ENCODE measurements at regions not wholly inside any gene's neighbourhood (a gene's known extent, or its start where the extent isn't known, plus 50 kb on each side); places are given as distances from the start of the nearest gene placed in this dataset.

- H3K4me1 ChIP-seq (ENCODE audit: control insufficient read depth in 1 of 2, insufficient read depth in 2 of 2, low read length in 2 of 2) = no peaks in the 10 kb centered on the region
- no peak overlapping the region for H3K4me3 ChIP-seq (ENCODE audit: low read depth in 1 of 2, low read length in 2 of 2)
These were observed 295.7 kb downstream of the CHRM3 start for GRCh38 chr1:239682046-239682445.

GRCh38 chr1:239682960-239683359 is 296.6 kb downstream of the CHRM3 start:
- Histone ChIP-seq H3K27ac (ENCODE audit: low read length) (no peak overlapping the region), H3K27me3 (ENCODE audit: low read depth, low read length) (no peaks in the 10 kb centered on the region), H3K36me3 (ENCODE audit: control insufficient read depth in 1 of 2, insufficient read depth in 2 of 2, low read length in 2 of 2) (no peaks in the 10 kb centered on the region), H3K4me1 (ENCODE audit: control insufficient read depth in 1 of 2, insufficient read depth in 2 of 2, low read length in 2 of 2) (no peaks in the 10 kb centered on the region), H3K4me3 (ENCODE audit: low read depth in 1 of 2, low read length in 2 of 2) (no peak overlapping the region), H3K9me3 (ENCODE audit: control insufficient read depth in 1 of 2, low read length in 2 of 2) (no peaks in the 10 kb centered on the region)

More at GRCh38 chr1:239682046-239682445, 295.7 kb downstream of the CHRM3 start:
- Histone ChIP-seq H3K9me3 (ENCODE audit: control insufficient read depth in 1 of 2, low read length in 2 of 2) (no peaks in the 10 kb centered on the region), H3K27ac (ENCODE audit: low read length) (no peak overlapping the region), H3K36me3 (ENCODE audit: control insufficient read depth in 1 of 2, insufficient read depth in 2 of 2, low read length in 2 of 2) (no peaks in the 10 kb centered on the region), H3K27me3 (ENCODE audit: low read depth, low read length) (no peaks in the 10 kb centered on the region)

- H3K27ac ChIP-seq (ENCODE audit: low read length) = no peak overlapping the region
- no peaks in the 10 kb centered on the region for H3K9me3 ChIP-seq (ENCODE audit: control insufficient read depth in 1 of 2, low read length in 2 of 2)
- H3K36me3 ChIP-seq (ENCODE audit: control insufficient read depth in 1 of 2, insufficient read depth in 2 of 2, low read length in 2 of 2) = no peaks in the 10 kb centered on the region
- no peaks in the 10 kb centered on the region for H3K27me3 ChIP-seq (ENCODE audit: low read depth, low read length)
- no peak overlapping the region for H3K4me3 ChIP-seq (ENCODE audit: low read depth in 1 of 2, low read length in 2 of 2)
- H3K4me1 ChIP-seq (ENCODE audit: control insufficient read depth in 1 of 2, insufficient read depth in 2 of 2, low read length in 2 of 2) = no peaks in the 10 kb centered on the region
These were observed 300.0 kb downstream of the CHRM3 start for GRCh38 chr1:239686386-239686785.

- Histone ChIP-seq H3K9me3 (ENCODE audit: control insufficient read depth in 1 of 2, low read length in 2 of 2) (no peaks in the 10 kb centered on the region), H3K36me3 (ENCODE audit: control insufficient read depth in 1 of 2, insufficient read depth in 2 of 2, low read length in 2 of 2) (no peaks in the 10 kb centered on the region), H3K4me1 (ENCODE audit: control insufficient read depth in 1 of 2, insufficient read depth in 2 of 2, low read length in 2 of 2) (no peaks in the 10 kb centered on the region), H3K27me3 (ENCODE audit: low read depth, low read length) (no peaks in the 10 kb centered on the region), H3K4me3 (ENCODE audit: low read depth in 1 of 2, low read length in 2 of 2) (no peak overlapping the region), H3K27ac (ENCODE audit: low read length) (no peak overlapping the region)
These were observed 309.9 kb downstream of the CHRM3 start for GRCh38 chr1:239696317-239696716.

- Histone ChIP-seq H3K9me3 (ENCODE audit: control insufficient read depth in 1 of 2, low read length in 2 of 2) (no peaks in the 10 kb centered on the region), H3K4me3 (ENCODE audit: low read depth in 1 of 2, low read length in 2 of 2) (no peak overlapping the region), H3K4me1 (ENCODE audit: control insufficient read depth in 1 of 2, insufficient read depth in 2 of 2, low read length in 2 of 2) (no peaks in the 10 kb centered on the region), H3K27me3 (ENCODE audit: low read depth, low read length) (no peaks in the 10 kb centered on the region), H3K36me3 (ENCODE audit: control insufficient read depth in 1 of 2, insufficient read depth in 2 of 2, low read length in 2 of 2) (no peaks in the 10 kb centered on the region), H3K27ac (ENCODE audit: low read length) (no peak overlapping the region)
These were observed 314.3 kb downstream of the CHRM3 start for GRCh38 chr1:239700667-239701066.

GRCh38 chr1:239703075-239703474 is 316.7 kb downstream of the CHRM3 start:
- no peak overlapping the region for H3K27ac ChIP-seq (ENCODE audit: low read length)
- H3K36me3 ChIP-seq (ENCODE audit: control insufficient read depth in 1 of 2, insufficient read depth in 2 of 2, low read length in 2 of 2) = no peaks in the 10 kb centered on the region
- no peak overlapping the region for H3K4me3 ChIP-seq (ENCODE audit: low read depth in 1 of 2, low read length in 2 of 2)
- no peaks in the 10 kb centered on the region for H3K9me3 ChIP-seq (ENCODE audit: control insufficient read depth in 1 of 2, low read length in 2 of 2)
- H3K27me3 ChIP-seq (ENCODE audit: low read depth, low read length) = no peaks in the 10 kb centered on the region
- H3K4me1 ChIP-seq (ENCODE audit: control insufficient read depth in 1 of 2, insufficient read depth in 2 of 2, low read length in 2 of 2) = peaks cover 0 to 6% of the 10 kb centered on the region in 2 donors

GRCh38 chr1:239706245-239706892 is 320.0 kb downstream of the CHRM3 start:
- H3K4me3 ChIP-seq (ENCODE audit: low read depth in 1 of 2, low read length in 2 of 2) = no peak overlapping the region
- H3K27me3 ChIP-seq (ENCODE audit: low read depth, low read length) = no peaks in the 10 kb centered on the region
- H3K4me1 ChIP-seq (ENCODE audit: control insufficient read depth in 1 of 2, insufficient read depth in 2 of 2, low read length in 2 of 2) = peaks cover 0 to 6% of the 10 kb centered on the region in 2 donors
- no peak overlapping the region for H3K27ac ChIP-seq (ENCODE audit: low read length)
- H3K36me3 ChIP-seq (ENCODE audit: control insufficient read depth in 1 of 2, insufficient read depth in 2 of 2, low read length in 2 of 2) = no peaks in the 10 kb centered on the region
- H3K9me3 ChIP-seq (ENCODE audit: control insufficient read depth in 1 of 2, low read length in 2 of 2) = no peaks in the 10 kb centered on the region

GRCh38 chr1:239707615-239708014 is 321.2 kb downstream of the CHRM3 start:
- H3K36me3 ChIP-seq (ENCODE audit: control insufficient read depth in 1 of 2, insufficient read depth in 2 of 2, low read length in 2 of 2) = no peaks in the 10 kb centered on the region
- H3K27me3 ChIP-seq (ENCODE audit: low read depth, low read length) = no peaks in the 10 kb centered on the region
- H3K9me3 ChIP-seq (ENCODE audit: control insufficient read depth in 1 of 2, low read length in 2 of 2) = no peaks in the 10 kb centered on the region
- no peak overlapping the region for H3K27ac ChIP-seq (ENCODE audit: low read length)
- peaks cover 0 to 6% of the 10 kb centered on the region in 2 donors for H3K4me1 ChIP-seq (ENCODE audit: control insufficient read depth in 1 of 2, insufficient read depth in 2 of 2, low read length in 2 of 2)
- H3K4me3 ChIP-seq (ENCODE audit: low read depth in 1 of 2, low read length in 2 of 2) = no peak overlapping the region

- H3K9me3 ChIP-seq (ENCODE audit: control insufficient read depth in 1 of 2, low read length in 2 of 2) = no peaks in the 10 kb centered on the region
- H3K4me1 ChIP-seq (ENCODE audit: control insufficient read depth in 1 of 2, insufficient read depth in 2 of 2, low read length in 2 of 2) = peaks cover 0 to 6% of the 10 kb centered on the region in 2 donors
- H3K27me3 ChIP-seq (ENCODE audit: low read depth, low read length) = no peaks in the 10 kb centered on the region
- no peak overlapping the region for H3K4me3 ChIP-seq (ENCODE audit: low read depth in 1 of 2, low read length in 2 of 2)
- no peaks in the 10 kb centered on the region for H3K36me3 ChIP-seq (ENCODE audit: control insufficient read depth in 1 of 2, insufficient read depth in 2 of 2, low read length in 2 of 2)
- H3K27ac ChIP-seq (ENCODE audit: low read length) = no peak overlapping the region
These were observed 322.3 kb downstream of the CHRM3 start for GRCh38 chr1:239708622-239709021.

GRCh38 chr1:239711768-239712167 is 325.4 kb downstream of the CHRM3 start:
- Histone ChIP-seq H3K4me3 (ENCODE audit: low read depth in 1 of 2, low read length in 2 of 2) (no peak overlapping the region), H3K27ac (ENCODE audit: low read length) (no peak overlapping the region), H3K4me1 (ENCODE audit: control insufficient read depth in 1 of 2, insufficient read depth in 2 of 2, low read length in 2 of 2) (peaks cover 0 to 6% of the 10 kb centered on the region in 2 donors), H3K9me3 (ENCODE audit: control insufficient read depth in 1 of 2, low read length in 2 of 2) (no peaks in the 10 kb centered on the region), H3K27me3 (ENCODE audit: low read depth, low read length) (no peaks in the 10 kb centered on the region), H3K36me3 (ENCODE audit: control insufficient read depth in 1 of 2, insufficient read depth in 2 of 2, low read length in 2 of 2) (no peaks in the 10 kb centered on the region)

- Histone ChIP-seq H3K27ac (ENCODE audit: low read length) (no peak overlapping the region), H3K36me3 (ENCODE audit: control insufficient read depth in 1 of 2, insufficient read depth in 2 of 2, low read length in 2 of 2) (no peaks in the 10 kb centered on the region), H3K4me1 (ENCODE audit: control insufficient read depth in 1 of 2, insufficient read depth in 2 of 2, low read length in 2 of 2) (peaks cover 0 to 3% of the 10 kb centered on the region in 2 donors), H3K9me3 (ENCODE audit: control insufficient read depth in 1 of 2, low read length in 2 of 2) (no peaks in the 10 kb centered on the region), H3K27me3 (ENCODE audit: low read depth, low read length) (no peaks in the 10 kb centered on the region), H3K4me3 (ENCODE audit: low read depth in 1 of 2, low read length in 2 of 2) (no peak overlapping the region)
These were observed 330.9 kb downstream of the CHRM3 start for GRCh38 chr1:239717097-239717917.

- Histone ChIP-seq H3K4me1 (ENCODE audit: control insufficient read depth in 1 of 2, insufficient read depth in 2 of 2, low read length in 2 of 2) (peaks cover 0 to 3% of the 10 kb centered on the region in 2 donors), H3K27me3 (ENCODE audit: low read depth, low read length) (no peaks in the 10 kb centered on the region), H3K27ac (ENCODE audit: low read length) (no peak overlapping the region), H3K9me3 (ENCODE audit: control insufficient read depth in 1 of 2, low read length in 2 of 2) (no peaks in the 10 kb centered on the region), H3K4me3 (ENCODE audit: low read depth in 1 of 2, low read length in 2 of 2) (no peak overlapping the region), H3K36me3 (ENCODE audit: control insufficient read depth in 1 of 2, insufficient read depth in 2 of 2, low read length in 2 of 2) (no peaks in the 10 kb centered on the region)
These were observed 331.5 kb downstream of the CHRM3 start for GRCh38 chr1:239717918-239718184.

Data from muscle layer of duodenum (tissue), 2 donors.